K562 (cell line): ENCODE measurements at regions not wholly inside any gene's neighbourhood (a gene's known extent, or its start where the extent isn't known, plus 50 kb on each side); places are given as distances from the start of the nearest gene placed in this dataset.

Experiments
- CXXC5 ChIP-seq: fragments of 250-450 bp; sonication (Bioruptor Pico); IDR thresholded peaks from 2 replicates; pipeline ENCODE4 v1.8.0; 2022; ENCODE audit warnings: inconsistent platforms, mild to moderate bottlenecking, moderate library complexity
- ERF ChIP-seq: fragments of 450-650 bp; formaldehyde crosslinking; IDR thresholded peaks from 2 replicates; pipeline ENCODE4 v1.4.0; 2020; ENCODE audit warnings: mild to moderate bottlenecking, mixed read lengths
- GABPB2 ChIP-seq: fragments of 250-450 bp; sonication (Bioruptor Pico); conservative IDR thresholded peaks from 2 replicates; pipeline ENCODE4 v1.5.1; 2021; ENCODE audit warnings: mild to moderate bottlenecking
- KDM2B ChIP-seq: fragments of 250-450 bp; sonication (Bioruptor Pico); IDR thresholded peaks from 2 replicates; pipeline ENCODE4 v1.8.0; 2021; ENCODE audit warnings: mild to moderate bottlenecking, moderate library complexity
- PHF20 ChIP-seq: fragments of 450-650 bp; IDR thresholded peaks from 2 replicates; pipeline ENCODE4 v1.6.1; 2018; ENCODE audit not compliant: partially characterized antibody
- SNIP1 ChIP-seq: fragments of 450-650 bp; IDR thresholded peaks from 2 replicates; pipeline ENCODE4 v1.7.1; 2017; ENCODE audit warnings: low read depth, mild to moderate bottlenecking
- SP2 ChIP-seq: IDR thresholded peaks from 2 replicates; pipeline ENCODE4 v1.6.1; 2011; ENCODE audit warnings: mild to moderate bottlenecking, low read depth, low read length, moderate library complexity; ENCODE audit not compliant: poor library complexity, severe bottlenecking; ENCODE audit errors: extremely low read depth
- TAF1 ChIP-seq: IDR thresholded peaks from 2 replicates; pipeline ENCODE4 v1.6.1; 2011; ENCODE audit warnings: mild to moderate bottlenecking, low read length, moderate library complexity; ENCODE audit not compliant: insufficient read depth, control insufficient read depth, severe bottlenecking; ENCODE audit errors: extremely low read depth
- TAL1 ChIP-seq: fragments of 450-650 bp; IDR thresholded peaks from 2 replicates; pipeline ENCODE4 v1.6.1; 2016; ENCODE audit warnings: mild to moderate bottlenecking
- ZBTB1 ChIP-seq: sonication (generic); formaldehyde crosslinking; IDR thresholded peaks from 2 replicates; pipeline ENCODE4 v1.8.1; 2023; ENCODE audit warnings: missing genetic modification reagents, low read depth, mild to moderate bottlenecking, borderline replicate concordance
- ZNF583 ChIP-seq: fragments of 250-450 bp; sonication (Bioruptor Pico); IDR thresholded peaks from 2 replicates; pipeline ENCODE4 v1.4.0; 2020
- TF ChIP-seq, protein P1 (sequence below): fragments of 450-650 bp; IDR thresholded peaks from 2 replicates; pipeline ENCODE4 v1.7.0; 2016; ENCODE audit warnings: borderline replicate concordance
- TF ChIP-seq, protein P2 (sequence below), 2 experiments: fragments of 450-650 bp in 1 of 2; IDR thresholded peaks; 2 replicates each; pipeline ENCODE4 v1.6.1; 2011 to 2017; ENCODE audit warnings: low read depth in 2 of 2, antibody characterized with exemption in 1 of 2, borderline replicate concordance in 1 of 2, low read length in 1 of 2, mild to moderate bottlenecking in 1 of 2, mixed read lengths in 1 of 2; ENCODE audit not compliant: control insufficient read depth in 1 of 2
- TF ChIP-seq, protein P3 (sequence below): fragments of 200-800 bp; sonication (Bioruptor generic); IDR thresholded peaks from 2 replicates; pipeline ENCODE4 v1.6.1; 2017; ENCODE audit warnings: missing genetic modification characterization, missing compliant biosample characterization
- TF ChIP-seq, protein P4 (sequence below): fragments of 450-650 bp; IDR thresholded peaks from 2 replicates; pipeline ENCODE4 v1.7.1; 2018; ENCODE audit warnings: mild to moderate bottlenecking, low read depth; ENCODE audit not compliant: partially characterized antibody
- TF ChIP-seq, protein P5 (sequence below): sonication (generic); formaldehyde crosslinking; IDR thresholded peaks from 2 replicates; pipeline ENCODE4 v1.8.0; 2022; ENCODE audit warnings: missing genetic modification reagents, mild to moderate bottlenecking, moderate library complexity, borderline replicate concordance

DNA sequence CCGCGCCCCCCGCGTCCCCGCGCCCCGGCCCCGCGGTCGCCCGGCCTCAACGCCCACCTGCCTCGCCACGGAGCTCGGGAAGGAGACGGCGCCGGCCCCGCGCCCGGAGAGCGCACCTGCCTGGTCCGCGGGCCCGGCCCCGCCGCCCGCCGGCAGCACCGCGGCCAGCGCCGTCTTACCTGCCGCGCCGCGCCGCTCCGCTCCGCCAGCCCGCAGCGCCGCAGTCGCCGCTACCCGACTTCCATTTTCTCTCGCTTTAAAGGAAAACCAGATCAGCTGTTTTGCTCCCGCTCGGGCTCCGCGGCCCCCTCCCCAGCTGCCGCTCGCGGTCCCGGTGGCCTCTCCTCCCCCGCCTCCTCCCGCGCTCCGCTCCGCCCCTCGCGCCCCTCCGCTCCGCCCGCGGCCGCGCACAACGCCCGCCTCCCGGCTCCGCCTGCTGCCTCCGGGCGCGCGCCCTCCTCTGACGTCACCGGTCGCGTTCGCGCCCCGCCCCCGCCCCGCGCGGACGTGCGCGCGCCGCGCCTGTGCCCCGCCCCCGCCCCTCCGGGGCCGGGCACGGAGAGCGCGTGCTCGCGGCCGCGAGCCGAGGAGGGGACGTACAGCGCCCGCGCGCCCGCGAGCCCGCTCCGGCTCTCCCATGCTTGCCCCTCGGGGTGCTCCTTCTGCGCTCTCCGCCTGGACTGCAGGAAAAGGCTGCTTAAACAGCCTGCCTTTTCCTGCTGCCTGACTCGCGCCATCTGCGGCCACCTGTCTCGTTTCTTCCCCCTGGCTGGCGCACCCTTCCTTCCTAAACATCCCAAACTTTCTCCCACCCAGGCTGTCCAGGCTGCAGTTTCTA is 159.8 kb upstream of the CHRNA7 start, which contains the start of gene OTUD7A (continued):
- TF ChIP-seq, protein P1, sequence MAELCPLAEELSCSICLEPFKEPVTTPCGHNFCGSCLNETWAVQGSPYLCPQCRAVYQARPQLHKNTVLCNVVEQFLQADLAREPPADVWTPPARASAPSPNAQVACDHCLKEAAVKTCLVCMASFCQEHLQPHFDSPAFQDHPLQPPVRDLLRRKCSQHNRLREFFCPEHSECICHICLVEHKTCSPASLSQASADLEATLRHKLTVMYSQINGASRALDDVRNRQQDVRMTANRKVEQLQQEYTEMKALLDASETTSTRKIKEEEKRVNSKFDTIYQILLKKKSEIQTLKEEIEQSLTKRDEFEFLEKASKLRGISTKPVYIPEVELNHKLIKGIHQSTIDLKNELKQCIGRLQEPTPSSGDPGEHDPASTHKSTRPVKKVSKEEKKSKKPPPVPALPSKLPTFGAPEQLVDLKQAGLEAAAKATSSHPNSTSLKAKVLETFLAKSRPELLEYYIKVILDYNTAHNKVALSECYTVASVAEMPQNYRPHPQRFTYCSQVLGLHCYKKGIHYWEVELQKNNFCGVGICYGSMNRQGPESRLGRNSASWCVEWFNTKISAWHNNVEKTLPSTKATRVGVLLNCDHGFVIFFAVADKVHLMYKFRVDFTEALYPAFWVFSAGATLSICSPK, result no peak
- TF ChIP-seq SP2, result no peak
- TF ChIP-seq PHF20, result peak; percentile 60
- TF ChIP-seq TAL1, result no peak
- no peak for TF ChIP-seq ERF (CRISPR knock-in tag)
- no peak for TF ChIP-seq ZBTB1 (CRISPR knock-in tag)
- TF ChIP-seq ZNF583, result no peak
- TF ChIP-seq TAF1, result no peak
- peak; percentile 22; the same call in 1 of the 2 replicates for TF ChIP-seq SNIP1
- TF ChIP-seq, protein P2, sequence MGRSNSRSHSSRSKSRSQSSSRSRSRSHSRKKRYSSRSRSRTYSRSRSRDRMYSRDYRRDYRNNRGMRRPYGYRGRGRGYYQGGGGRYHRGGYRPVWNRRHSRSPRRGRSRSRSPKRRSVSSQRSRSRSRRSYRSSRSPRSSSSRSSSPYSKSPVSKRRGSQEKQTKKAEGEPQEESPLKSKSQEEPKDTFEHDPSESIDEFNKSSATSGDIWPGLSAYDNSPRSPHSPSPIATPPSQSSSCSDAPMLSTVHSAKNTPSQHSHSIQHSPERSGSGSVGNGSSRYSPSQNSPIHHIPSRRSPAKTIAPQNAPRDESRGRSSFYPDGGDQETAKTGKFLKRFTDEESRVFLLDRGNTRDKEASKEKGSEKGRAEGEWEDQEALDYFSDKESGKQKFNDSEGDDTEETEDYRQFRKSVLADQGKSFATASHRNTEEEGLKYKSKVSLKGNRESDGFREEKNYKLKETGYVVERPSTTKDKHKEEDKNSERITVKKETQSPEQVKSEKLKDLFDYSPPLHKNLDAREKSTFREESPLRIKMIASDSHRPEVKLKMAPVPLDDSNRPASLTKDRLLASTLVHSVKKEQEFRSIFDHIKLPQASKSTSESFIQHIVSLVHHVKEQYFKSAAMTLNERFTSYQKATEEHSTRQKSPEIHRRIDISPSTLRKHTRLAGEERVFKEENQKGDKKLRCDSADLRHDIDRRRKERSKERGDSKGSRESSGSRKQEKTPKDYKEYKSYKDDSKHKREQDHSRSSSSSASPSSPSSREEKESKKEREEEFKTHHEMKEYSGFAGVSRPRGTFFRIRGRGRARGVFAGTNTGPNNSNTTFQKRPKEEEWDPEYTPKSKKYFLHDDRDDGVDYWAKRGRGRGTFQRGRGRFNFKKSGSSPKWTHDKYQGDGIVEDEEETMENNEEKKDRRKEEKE (IDR thresholded peaks at IDR 0.05; ENCODE audit: borderline replicate concordance in 1 of 2, control insufficient read depth in 1 of 2, low read depth in 2 of 2, low read length in 1 of 2), result no peak
- TF ChIP-seq, protein P3, sequence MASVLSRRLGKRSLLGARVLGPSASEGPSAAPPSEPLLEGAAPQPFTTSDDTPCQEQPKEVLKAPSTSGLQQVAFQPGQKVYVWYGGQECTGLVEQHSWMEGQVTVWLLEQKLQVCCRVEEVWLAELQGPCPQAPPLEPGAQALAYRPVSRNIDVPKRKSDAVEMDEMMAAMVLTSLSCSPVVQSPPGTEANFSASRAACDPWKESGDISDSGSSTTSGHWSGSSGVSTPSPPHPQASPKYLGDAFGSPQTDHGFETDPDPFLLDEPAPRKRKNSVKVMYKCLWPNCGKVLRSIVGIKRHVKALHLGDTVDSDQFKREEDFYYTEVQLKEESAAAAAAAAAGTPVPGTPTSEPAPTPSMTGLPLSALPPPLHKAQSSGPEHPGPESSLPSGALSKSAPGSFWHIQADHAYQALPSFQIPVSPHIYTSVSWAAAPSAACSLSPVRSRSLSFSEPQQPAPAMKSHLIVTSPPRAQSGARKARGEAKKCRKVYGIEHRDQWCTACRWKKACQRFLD (CRISPR knock-in tag), result peak; percentile 93
- peak; percentile 62 for TF ChIP-seq CXXC5 (CRISPR knock-in tag)
- TF ChIP-seq, protein P4, sequence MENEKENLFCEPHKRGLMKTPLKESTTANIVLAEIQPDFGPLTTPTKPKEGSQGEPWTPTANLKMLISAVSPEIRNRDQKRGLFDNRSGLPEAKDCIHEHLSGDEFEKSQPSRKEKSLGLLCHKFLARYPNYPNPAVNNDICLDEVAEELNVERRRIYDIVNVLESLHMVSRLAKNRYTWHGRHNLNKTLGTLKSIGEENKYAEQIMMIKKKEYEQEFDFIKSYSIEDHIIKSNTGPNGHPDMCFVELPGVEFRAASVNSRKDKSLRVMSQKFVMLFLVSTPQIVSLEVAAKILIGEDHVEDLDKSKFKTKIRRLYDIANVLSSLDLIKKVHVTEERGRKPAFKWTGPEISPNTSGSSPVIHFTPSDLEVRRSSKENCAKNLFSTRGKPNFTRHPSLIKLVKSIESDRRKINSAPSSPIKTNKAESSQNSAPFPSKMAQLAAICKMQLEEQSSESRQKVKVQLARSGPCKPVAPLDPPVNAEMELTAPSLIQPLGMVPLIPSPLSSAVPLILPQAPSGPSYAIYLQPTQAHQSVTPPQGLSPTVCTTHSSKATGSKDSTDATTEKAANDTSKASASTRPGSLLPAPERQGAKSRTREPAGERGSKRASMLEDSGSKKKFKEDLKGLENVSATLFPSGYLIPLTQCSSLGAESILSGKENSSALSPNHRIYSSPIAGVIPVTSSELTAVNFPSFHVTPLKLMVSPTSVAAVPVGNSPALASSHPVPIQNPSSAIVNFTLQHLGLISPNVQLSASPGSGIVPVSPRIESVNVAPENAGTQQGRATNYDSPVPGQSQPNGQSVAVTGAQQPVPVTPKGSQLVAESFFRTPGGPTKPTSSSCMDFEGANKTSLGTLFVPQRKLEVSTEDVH, result no peak
- TF ChIP-seq, protein P5, sequence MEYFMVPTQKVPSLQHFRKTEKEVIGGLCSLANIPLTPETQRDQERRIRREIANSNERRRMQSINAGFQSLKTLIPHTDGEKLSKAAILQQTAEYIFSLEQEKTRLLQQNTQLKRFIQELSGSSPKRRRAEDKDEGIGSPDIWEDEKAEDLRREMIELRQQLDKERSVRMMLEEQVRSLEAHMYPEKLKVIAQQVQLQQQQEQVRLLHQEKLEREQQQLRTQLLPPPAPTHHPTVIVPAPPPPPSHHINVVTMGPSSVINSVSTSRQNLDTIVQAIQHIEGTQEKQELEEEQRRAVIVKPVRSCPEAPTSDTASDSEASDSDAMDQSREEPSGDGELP (CRISPR knock-in tag), result no peak; the same call in 1 of the 2 replicates
- TF ChIP-seq KDM2B (CRISPR knock-in tag), result no peak
- no peak for TF ChIP-seq GABPB2 (CRISPR knock-in tag)
